GM12878 (cell line): ENCODE measurements at regions not wholly inside any gene's neighbourhood (a gene's known extent, or its start where the extent isn't known, plus 50 kb on each side); places are given as distances from the start of the nearest gene placed in this dataset.

Source experiments
- ATAC-seq: fragments of 200-7000 bp; cut with Tn5 transposase; 3 replicates; pipeline ENCODE4 v1.9.1; 2020; ENCODE audit warnings: mild to moderate bottlenecking, moderate library complexity
- BruUV-seq: library from RNA; stranded (reverse); fragments of 400-500 nt; replicated peaks from 2 replicates; lab custom pipeline; 2021; lab: Mats Ljungman, UMichigan
- CTCF ChIA-PET: fragments of 300-600 bp; sonication (Branson Sonifier 250); formaldehyde crosslinking; extraction: SDS; loops from one replicate; lab custom pipeline; 2021; ENCODE audit warnings: inconsistent platforms; lab: Yijun Ruan, JAX
- POLR2A ChIA-PET: fragments of 350-600 bp; formaldehyde crosslinking; extraction: SDS; loops from one replicate; lab custom pipeline; 2021; ENCODE audit warnings: inconsistent platforms; lab: Charles Lee
- RAD21 ChIA-PET: fragments of 300-600 bp; sonication (Branson Sonifier 250); formaldehyde crosslinking; loops from one replicate; lab custom pipeline; 2023; ENCODE audit warnings: antibody characterized with exemption; ENCODE audit not compliant: unreplicated experiment; lab: Charles Lee
- SMC1A ChIA-PET: fragments of 300-600 bp; sonication (Branson Sonifier 250); formaldehyde crosslinking; loops from one replicate; lab custom pipeline; 2023; ENCODE audit not compliant: unreplicated experiment, uncharacterized antibody; lab: Charles Lee
- DNase-seq: peaks from one replicate; pipeline ENCODE4 v3.0.0-alpha.2; 2011; ENCODE audit warnings: low read depth, low spot score
- FAIRE-seq: peaks from 3 replicates; lab custom pipeline; 2011; peaks lifted over from hg19 to GRCh38; lab: Jason Lieb, UNC
- H2AFZ ChIP-seq: 2 replicates; pipeline ENCODE4 v1.6.0; 2011; ENCODE audit warnings: low read depth, low read length, control low read depth; ENCODE audit not compliant: control insufficient read depth
- H3K27ac ChIP-seq: 2 replicates; pipeline ENCODE4 v1.5.1; 2011; ENCODE audit warnings: control low read depth; ENCODE audit not compliant: control insufficient read depth, insufficient read depth
- H3K27me3 ChIP-seq, 2 experiments: replicated peaks in 1 of 2; 2 replicates each; pipeline versions ENCODE4 v1.6.0 to v1.6.1; 2011; ENCODE audit warnings: low read length in 1 of 2; ENCODE audit not compliant: control insufficient read depth in 2 of 2, insufficient read depth in 2 of 2
- H3K36me3 ChIP-seq, 2 experiments: 2 replicates each; pipeline ENCODE4 v1.5.1; 2011; ENCODE audit warnings: low read length in 1 of 2; ENCODE audit not compliant: control insufficient read depth in 2 of 2, insufficient read depth in 2 of 2
- H3K4me1 ChIP-seq: 2 replicates; pipeline ENCODE4 v1.6.1; 2011; ENCODE audit warnings: mild to moderate bottlenecking, low read length, moderate library complexity, mixed read lengths; ENCODE audit not compliant: control insufficient read depth, insufficient read depth
- H3K4me2 ChIP-seq: 2 replicates; pipeline ENCODE4 v1.6.0; 2011; ENCODE audit warnings: control low read depth; ENCODE audit not compliant: control insufficient read depth, insufficient read depth
- H3K4me3 ChIP-seq: fragments of 200-600 bp; sonication (generic); 2 replicates; pipeline ENCODE4 v1.5.1; 2016
- H3K79me2 ChIP-seq: 2 replicates; pipeline ENCODE4 v1.6.0; 2011; ENCODE audit warnings: low read length; ENCODE audit not compliant: control insufficient read depth, insufficient read depth
- H3K9ac ChIP-seq: 2 replicates; pipeline ENCODE4 v1.8.0; 2011; ENCODE audit warnings: low read length, control low read depth, mixed read lengths; ENCODE audit not compliant: control insufficient read depth, insufficient read depth
- H3K9me3 ChIP-seq: replicated peaks from 3 replicates; pipeline ENCODE4 v1.5.1; 2011; ENCODE audit warnings: mild to moderate bottlenecking, low read length; ENCODE audit not compliant: control insufficient read depth, insufficient read depth
- H4K20me1 ChIP-seq: 2 replicates; pipeline ENCODE4 v1.6.0; 2011; ENCODE audit not compliant: control insufficient read depth, insufficient read depth
- NBN ChIP-seq: fragments of 450-650 bp; IDR thresholded peaks from 2 replicates; pipeline ENCODE4 v1.6.1; 2016
- NFYB ChIP-seq: IDR thresholded peaks from 2 replicates; pipeline ENCODE4 v1.6.1; 2011; ENCODE audit warnings: low read depth, mild to moderate bottlenecking, low read length, improper control_type of control experiment, moderate library complexity; ENCODE audit not compliant: insufficient read depth
- NR2C2 ChIP-seq: IDR thresholded peaks from 2 replicates; pipeline ENCODE4 v1.6.1; 2011; ENCODE audit warnings: borderline replicate concordance, low read depth; ENCODE audit not compliant: control insufficient read depth, insufficient read length
- WGBS: methylation state at CpG from one replicate; pipeline ENCODE4 v1.1.6; 2016; ENCODE audit warnings: low lambda C conversion rate; ENCODE audit not compliant: insufficient replicate concordance, insufficient coverage; ENCODE audit errors: missing lambda C conversion rate; 5-methylcytosine and 5-hydroxymethylcytosine counted together
- in situ Hi-C: fragments of 300-500 bp; cut with MboI; formaldehyde crosslinking; loops from 9 replicates; pipeline ENCODE4 v1.14.3; 2018; ENCODE audit warnings: mixed read lengths
- intact Hi-C: fragments of 100-400 bp; cut with micrococcal nuclease; formaldehyde crosslinking; loops from one replicate; pipeline ENCODE4 v1.14.2; 2022; ENCODE audit not compliant: unreplicated experiment
- TF ChIP-seq, protein P1 (sequence below): fragments of 450-650 bp; formaldehyde crosslinking; IDR thresholded peaks from 2 replicates; pipeline ENCODE4 v1.5.0; 2022; ENCODE audit warnings: mild to moderate bottlenecking, missing genetic modification characterization
- TF ChIP-seq, protein P2 (sequence below): fragments of 450-650 bp; IDR thresholded peaks from 2 replicates; pipeline ENCODE4 v1.6.1; 2016; ENCODE audit warnings: mild to moderate bottlenecking

DNA sequence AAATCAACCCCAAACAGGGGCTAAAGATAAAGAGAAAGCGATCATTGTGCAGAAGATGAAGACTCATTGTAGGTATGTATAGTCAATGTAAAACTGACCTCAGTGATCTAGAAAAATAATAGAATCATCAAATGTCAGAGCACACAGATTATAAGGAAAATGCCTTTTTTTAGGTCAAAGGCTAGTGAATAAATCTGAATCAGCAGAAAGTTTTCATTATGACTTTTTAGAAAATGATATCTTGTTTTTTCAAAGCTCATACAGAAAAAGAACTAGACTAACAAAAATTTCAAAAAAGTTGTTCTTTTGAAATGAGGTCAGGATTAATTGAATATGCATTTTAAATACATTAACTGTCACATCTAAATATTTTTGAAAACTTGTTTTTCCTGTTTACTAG is 60.2 kb upstream of the STEAP4 start (continued):
- TF ChIP-seq, protein P1, sequence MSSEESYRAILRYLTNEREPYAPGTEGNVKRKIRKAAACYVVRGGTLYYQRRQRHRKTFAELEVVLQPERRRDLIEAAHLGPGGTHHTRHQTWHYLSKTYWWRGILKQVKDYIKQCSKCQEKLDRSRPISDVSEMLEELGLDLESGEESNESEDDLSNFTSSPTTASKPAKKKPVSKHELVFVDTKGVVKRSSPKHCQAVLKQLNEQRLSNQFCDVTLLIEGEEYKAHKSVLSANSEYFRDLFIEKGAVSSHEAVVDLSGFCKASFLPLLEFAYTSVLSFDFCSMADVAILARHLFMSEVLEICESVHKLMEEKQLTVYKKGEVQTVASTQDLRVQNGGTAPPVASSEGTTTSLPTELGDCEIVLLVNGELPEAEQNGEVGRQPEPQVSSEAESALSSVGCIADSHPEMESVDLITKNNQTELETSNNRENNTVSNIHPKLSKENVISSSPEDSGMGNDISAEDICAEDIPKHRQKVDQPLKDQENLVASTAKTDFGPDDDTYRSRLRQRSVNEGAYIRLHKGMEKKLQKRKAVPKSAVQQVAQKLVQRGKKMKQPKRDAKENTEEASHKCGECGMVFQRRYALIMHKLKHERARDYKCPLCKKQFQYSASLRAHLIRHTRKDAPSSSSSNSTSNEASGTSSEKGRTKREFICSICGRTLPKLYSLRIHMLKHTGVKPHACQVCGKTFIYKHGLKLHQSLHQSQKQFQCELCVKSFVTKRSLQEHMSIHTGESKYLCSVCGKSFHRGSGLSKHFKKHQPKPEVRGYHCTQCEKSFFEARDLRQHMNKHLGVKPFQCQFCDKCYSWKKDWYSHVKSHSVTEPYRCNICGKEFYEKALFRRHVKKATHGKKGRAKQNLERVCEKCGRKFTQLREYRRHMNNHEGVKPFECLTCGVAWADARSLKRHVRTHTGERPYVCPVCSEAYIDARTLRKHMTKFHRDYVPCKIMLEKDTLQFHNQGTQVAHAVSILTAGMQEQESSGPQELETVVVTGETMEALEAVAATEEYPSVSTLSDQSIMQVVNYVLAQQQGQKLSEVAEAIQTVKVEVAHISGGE (CRISPR knock-in tag) = no peak
- TF ChIP-seq, protein P2, sequence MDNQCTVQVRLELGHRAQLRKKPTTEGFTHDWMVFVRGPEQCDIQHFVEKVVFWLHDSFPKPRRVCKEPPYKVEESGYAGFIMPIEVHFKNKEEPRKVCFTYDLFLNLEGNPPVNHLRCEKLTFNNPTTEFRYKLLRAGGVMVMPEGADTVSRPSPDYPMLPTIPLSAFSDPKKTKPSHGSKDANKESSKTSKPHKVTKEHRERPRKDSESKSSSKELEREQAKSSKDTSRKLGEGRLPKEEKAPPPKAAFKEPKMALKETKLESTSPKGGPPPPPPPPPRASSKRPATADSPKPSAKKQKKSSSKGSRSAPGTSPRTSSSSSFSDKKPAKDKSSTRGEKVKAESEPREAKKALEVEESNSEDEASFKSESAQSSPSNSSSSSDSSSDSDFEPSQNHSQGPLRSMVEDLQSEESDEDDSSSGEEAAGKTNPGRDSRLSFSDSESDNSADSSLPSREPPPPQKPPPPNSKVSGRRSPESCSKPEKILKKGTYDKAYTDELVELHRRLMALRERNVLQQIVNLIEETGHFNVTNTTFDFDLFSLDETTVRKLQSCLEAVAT = no peak
- TF ChIP-seq NFYB (no peak), NR2C2 (no peak)

DNA sequence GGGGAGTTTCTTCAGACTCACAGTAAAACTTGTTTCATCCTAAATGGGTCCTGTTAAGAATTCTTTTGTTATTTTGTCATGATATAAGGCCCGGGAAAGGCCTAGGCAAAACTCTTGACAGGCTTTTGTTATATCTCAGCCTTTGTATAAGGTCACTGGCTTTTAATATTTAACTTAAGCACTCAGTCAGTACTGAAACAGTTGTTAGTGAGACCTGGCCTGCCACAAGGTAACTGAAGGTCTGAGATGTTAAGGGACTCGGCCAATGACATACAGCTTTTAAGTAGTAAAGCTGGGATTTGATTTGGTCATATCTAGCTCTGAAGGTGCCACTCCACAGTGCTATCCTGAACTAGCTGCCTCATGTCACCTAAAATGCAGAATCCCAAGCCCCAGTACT is 57.2 kb upstream of the STEAP4 start:
- peak; percentile 32; the same call in 2 of the 3 replicates for ATAC-seq

More for the DNA sequence above, 57.2 kb upstream of the STEAP4 start:
- Histone ChIP-seq H3K36me3 (no peaks in the 10 kb centered on the region), H3K27me3 (no peaks in the 10 kb centered on the region), H3K4me2 (no peak overlapping the region), H3K9ac (no peak overlapping the region), H3K4me1 (no peaks in the 10 kb centered on the region), H3K27ac (no peak overlapping the region), H3K79me2 (no peaks in the 10 kb centered on the region), H4K20me1 (no peaks in the 10 kb centered on the region), H2AFZ (no peak overlapping the region), H3K4me3 (no peak overlapping the region), H3K9me3 (no peaks in the 10 kb centered on the region)
- DNase-seq (no peak), FAIRE-seq (no peak)
- ChIA-PET SMC1A (interaction anchor here (0.8 to 1.5 kb wide), 6 partner anchors 13 to 146 kb away, joined by 3 to 6 read pairs (median 4); no protein-coding TSS in a partner anchor), RAD21 (interaction anchor here (1.0 to 1.6 kb wide), 2 partner anchors 35 to 121 kb away, joined by 3 to 5 read pairs; no protein-coding TSS in a partner anchor)
- in situ Hi-C loops (no loop called here), intact Hi-C loops (no loop called here)
- TF ChIP-seq NBN = no peak
- TF ChIP-seq, all 136 proteins: peak for 0
- POLR2A ChIA-PET = no interaction called here
- no TSS peak for BruUV-seq
- 31% methylated on average over 2 of the region's 2 CpGs for WGBS
- CTCF ChIA-PET = interaction anchor here (0.7 to 1.3 kb wide), 5 partner anchors 19 to 471 kb away, joined by 3 to 10 read pairs (median 3); no protein-coding TSS in a partner anchor
